HEK293 (cell line): ENCODE measurements at regions not wholly inside any gene's neighbourhood (a gene's known extent, or its start where the extent isn't known, plus 50 kb on each side); places are given as distances from the start of the nearest gene placed in this dataset.
"Not testable (repeated sequence)": the region's sequence is repeated elsewhere in the genome, so short reads cannot be mapped to it uniquely, and the experiment has no call there.

Source experiments
- CTCF ChIP-seq: fragments of 450-650 bp; formaldehyde crosslinking; IDR thresholded peaks from 2 replicates; pipeline ENCODE4 v1.5.1; 2016; ENCODE audit warnings: missing biosample characterization, missing genetic modification characterization
- ELK4 ChIP-seq: IDR thresholded peaks from 2 replicates; pipeline ENCODE4 v1.6.1; 2011; ENCODE audit warnings: mild to moderate bottlenecking, low read depth, low read length, borderline replicate concordance
- TCF7L2 ChIP-seq: IDR thresholded peaks from 2 replicates; pipeline ENCODE4 v1.6.1; 2011; ENCODE audit warnings: low read depth, mild to moderate bottlenecking, inconsistent platforms, low read length, moderate library complexity, borderline replicate concordance
- ZBTB26 ChIP-seq: fragments of 450-650 bp; formaldehyde crosslinking; optimal IDR thresholded peaks from 2 replicates; pipeline ENCODE3; 2016; ENCODE audit warnings: missing biosample characterization, mild to moderate bottlenecking, missing genetic modification characterization
- ZBTB7A ChIP-seq: fragments of 450-650 bp; formaldehyde crosslinking; IDR thresholded peaks from 2 replicates; pipeline ENCODE4 v1.5.1; 2016; ENCODE audit warnings: low read depth, missing biosample characterization, missing genetic modification characterization
- ZNF184 ChIP-seq: fragments of 450-650 bp; IDR thresholded peaks from 2 replicates; pipeline ENCODE4 v1.5.1; 2018; ENCODE audit warnings: missing biosample characterization, mild to moderate bottlenecking, missing genetic modification characterization

GRCh38 chr4:118558188-118558587 is 127.0 kb upstream of the METTL14 start:
- TF ChIP-seq ZBTB7A; ZNF184 (tag by site-specific recombination); ELK4; CTCF (tag by site-specific recombination); TCF7L2; ZBTB26 (tag by site-specific recombination): not testable (repeated sequence)
